ENCODE measurements at regions not wholly inside any gene's neighbourhood (a gene's known extent, or its start where the extent isn't known, plus 50 kb on each side); places are given as distances from the start of the nearest gene placed in this dataset.

DNA sequence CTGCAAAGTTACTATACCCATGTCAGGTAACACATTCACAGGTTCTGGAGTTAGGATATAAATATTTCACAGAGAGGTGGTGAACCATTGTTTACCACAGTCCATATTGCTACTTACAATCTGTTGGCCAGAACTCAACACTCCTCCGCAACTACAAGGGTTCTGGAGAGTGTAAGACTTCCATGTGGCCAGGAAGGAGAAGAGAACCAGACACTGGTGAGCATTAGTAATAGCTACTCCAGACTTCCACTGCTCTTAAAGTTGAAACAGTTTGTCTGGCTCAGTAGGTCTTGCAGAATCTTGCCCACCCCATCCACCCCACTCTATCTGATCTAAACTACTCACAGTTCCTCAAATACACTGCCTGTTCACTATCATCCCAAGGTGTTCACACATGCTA is 369.6 kb downstream of the DUSP6 start:
- DNase-seq: no peak

GRCh38 chr12:88977115-88977514 is 375.2 kb downstream of the DUSP6 start:
- no peak for DNase-seq

DNA sequence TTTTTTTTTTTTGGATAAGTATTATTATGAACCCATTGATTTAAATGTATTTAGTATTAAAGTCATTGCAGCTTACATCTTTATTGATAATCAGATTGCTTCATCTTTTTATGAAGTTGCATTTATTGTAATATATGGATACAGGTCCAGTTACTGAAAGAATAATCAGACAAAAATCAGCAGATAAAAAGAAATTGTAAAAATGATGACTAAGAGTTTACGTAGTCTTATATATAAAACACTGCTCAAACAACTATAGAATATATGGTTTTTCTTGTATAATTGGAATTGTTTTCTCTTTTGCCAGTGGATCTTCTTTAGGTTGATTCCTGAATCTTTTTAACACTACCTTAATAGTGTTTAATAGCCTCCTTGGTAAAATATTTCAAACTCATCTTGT is 378.3 kb downstream of the DUSP6 start:
- no peak for DNase-seq

DNA sequence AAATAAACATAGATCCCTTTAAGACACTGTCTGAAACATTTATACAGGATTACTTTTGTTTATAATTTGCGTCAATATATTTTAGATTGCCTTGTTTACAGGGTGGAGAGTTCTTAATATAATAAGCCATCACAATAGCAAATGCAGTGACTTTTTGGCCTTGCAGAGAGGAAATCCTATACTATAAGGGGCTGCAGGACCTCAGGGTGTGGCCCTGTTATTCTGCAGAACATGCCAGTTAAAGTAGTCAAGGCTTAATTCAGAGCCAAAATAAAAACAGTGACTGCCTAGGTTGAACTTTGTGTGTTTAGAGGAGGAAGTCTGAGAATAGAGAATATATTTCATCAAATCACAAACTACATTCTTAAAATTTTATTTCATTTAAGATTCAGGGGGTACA is 381.6 kb downstream of the DUSP6 start:
- no peak for DNase-seq

- no peak for DNase-seq
These were observed 383.2 kb downstream of the DUSP6 start for GRCh38 chr12:88969127-88969526.

DNA sequence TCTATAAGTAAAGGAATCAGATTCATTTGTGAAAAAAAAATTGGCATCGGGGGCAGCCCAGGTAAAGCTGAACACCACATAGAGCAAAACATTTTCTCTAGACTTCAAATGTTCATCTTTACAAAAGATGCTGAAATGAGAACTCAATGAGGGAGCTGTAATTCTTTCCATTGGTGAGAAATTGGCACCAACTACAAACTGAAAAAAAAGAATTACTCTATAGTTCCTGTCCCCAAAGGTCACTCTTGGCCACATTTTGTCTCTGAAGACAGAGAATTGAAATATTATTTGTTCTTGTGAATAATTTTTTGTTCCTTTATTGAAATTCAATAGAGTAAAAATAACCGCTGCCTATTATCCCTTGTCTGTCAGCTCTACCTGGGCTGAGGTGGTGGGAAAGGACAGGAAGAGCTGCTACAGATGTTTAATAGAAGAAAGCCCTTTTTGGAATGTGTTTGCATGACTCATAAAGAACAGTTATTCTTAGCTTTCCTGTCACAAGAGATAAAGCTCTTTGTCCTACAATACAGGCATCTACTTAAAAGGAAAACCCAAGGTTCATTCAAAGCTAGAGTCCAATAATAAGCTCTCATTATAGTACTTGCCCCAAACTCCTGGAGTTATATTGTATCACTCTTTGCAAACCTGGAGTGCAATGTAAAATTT is 380.1 kb upstream of the KITLG start:
- DNase-seq: no peak

- no peak for DNase-seq
These were observed 378.7 kb upstream of the KITLG start for GRCh38 chr12:88958946-88959345.

DNA sequence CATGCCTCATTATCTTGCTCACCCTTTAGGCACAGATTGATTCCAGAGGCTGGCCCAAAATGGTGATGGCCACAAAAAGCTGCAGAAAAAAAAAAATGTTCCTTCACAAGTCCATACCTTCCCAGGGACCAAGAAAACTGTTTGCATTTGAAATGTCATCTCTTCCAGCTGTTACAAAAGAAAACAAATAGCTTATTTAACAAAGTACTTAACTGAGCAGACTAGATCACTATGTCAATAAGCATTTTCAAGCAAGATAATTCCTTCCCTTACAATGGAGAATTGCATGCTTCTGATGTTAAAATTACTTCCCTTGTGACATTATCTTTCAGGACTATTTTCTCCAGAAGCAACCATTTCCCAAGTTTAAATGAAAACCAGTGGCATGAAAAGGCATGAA is 377.9 kb upstream of the KITLG start:
- no peak for DNase-seq

DNA sequence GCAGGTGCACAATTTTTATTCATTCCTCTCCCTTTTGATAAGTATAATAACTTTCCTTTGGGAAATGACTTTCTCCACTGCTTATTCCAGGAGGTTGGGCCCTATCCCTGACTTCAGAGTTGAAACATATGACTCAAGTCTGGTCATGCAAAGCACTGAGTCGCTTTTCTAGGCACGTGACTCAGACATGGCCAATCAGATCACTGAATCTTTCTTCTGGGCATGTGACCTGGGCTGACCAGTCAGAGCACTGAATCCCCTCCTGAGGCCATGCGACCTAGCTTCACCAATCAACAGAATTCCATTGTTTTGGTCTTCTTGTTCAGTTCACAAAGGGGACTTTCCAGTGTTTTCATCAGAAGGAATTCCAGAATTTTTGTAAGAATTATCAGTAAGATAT is 377.1 kb upstream of the KITLG start:
- no peak for DNase-seq

- no peak for DNase-seq
These were observed 375.3 kb upstream of the KITLG start for GRCh38 chr12:88955531-88955930.

- no peak for DNase-seq
These were observed 372.8 kb upstream of the KITLG start for GRCh38 chr12:88953029-88953586.

GRCh38 chr12:88952562-88952942 is 372.3 kb upstream of the KITLG start:
- DNase-seq: no peak

DNA sequence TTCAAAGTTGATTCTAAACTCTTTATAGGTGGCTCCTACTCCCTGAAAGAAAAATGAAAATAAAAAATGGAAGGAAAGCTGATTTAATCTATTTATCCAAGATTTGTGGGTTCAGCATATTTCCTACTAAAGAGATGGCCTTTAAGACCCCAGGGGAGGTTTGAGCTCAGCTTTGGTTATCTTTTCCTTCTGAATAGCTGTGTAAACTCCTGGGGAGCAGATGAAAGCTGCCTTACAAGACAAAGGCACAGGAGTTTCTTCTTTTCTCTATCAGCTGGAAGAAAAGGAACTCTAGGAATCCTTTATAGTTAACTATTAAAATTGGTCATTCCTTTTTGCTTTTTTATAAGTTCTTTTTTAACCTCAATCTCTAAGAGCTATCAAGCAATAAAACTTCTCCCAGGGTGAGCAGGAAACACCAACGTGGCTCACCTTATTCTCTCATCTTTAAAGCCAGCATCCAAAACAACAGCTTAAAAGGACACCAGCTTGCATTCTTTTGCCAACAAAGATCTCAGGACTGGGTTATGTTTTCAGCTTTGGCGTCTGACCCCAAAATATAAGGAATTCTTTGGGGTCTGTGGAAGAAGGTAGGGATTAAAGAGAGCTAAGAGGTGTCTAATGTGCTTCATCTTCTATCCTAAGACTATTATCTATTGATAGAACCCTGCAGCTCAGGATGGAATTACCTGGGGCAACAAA is 371.7 kb upstream of the KITLG start:
- DNase-seq: no peak

DNA sequence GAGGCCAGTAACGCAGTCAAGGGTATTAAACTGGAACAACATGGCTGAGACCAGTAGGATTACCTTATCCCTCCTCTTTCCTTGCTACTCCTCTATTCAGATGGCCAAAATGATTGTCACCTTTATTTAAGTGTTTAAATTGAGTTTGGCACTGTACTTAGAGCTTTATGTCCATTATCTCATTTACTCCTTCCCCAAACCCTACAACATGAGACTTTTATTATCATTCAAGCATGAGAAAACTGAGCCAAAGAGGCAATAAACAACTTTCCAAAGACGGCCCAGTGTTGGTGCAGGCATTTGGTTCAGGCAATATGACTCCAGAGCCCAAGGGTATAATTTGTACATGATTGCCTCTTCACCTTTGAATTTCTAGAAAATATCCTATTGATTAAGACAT is 370.9 kb upstream of the KITLG start:
- no peak for DNase-seq

DNA sequence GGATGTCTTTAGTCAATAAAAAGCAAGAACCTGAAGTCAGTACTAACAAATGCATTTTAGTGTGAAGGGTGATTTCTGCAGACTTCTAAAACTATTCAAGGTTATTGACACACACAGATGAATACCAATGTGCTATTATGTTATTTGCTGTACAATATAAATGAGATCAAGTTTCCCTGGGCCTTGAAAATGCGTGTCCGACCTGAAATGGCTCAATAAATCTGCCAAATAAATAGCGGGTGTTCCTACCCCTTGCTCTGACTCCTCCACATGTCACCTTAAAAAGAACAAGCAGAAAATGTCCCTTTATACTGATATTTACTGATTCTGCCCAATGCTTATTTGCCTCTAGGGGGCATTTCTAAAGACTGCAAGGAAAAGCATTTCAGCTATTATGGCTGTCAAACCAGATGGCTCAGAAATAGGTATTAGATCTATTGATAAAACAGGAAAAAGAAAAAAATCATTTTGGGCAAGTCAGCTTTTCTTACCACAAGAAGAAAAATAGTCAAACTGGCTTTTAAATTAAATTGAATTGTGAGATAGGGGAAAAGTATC is 367.3 kb upstream of the KITLG start:
- no peak for DNase-seq

GRCh38 chr12:88946372-88946997 is 366.2 kb upstream of the KITLG start:
- no peak for DNase-seq

- DNase-seq: no peak
These were observed 364.9 kb upstream of the KITLG start for GRCh38 chr12:88945051-88945732.

DNA sequence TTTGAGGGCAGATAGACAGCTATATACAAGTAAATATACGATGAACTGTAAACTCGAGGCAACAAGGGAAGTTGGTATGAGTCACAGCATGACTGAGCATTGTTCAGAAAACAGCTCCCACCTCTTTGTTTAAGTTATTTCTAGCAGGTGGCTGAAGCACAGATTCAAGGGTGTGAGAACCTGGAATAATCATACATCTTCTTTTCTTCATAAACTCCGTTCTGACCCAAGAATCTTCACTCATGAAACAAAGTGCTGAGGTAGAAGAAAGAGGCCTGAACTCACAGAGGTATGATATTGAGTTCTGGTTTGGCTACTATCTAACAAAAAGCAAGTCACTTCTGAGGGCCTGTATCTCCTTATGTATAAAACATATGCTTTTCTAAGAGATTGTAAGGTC is 364.1 kb upstream of the KITLG start:
- DNase-seq: no peak

- DNase-seq: no peak
These were observed 360.6 kb upstream of the KITLG start for GRCh38 chr12:88940854-88941253.

DNA sequence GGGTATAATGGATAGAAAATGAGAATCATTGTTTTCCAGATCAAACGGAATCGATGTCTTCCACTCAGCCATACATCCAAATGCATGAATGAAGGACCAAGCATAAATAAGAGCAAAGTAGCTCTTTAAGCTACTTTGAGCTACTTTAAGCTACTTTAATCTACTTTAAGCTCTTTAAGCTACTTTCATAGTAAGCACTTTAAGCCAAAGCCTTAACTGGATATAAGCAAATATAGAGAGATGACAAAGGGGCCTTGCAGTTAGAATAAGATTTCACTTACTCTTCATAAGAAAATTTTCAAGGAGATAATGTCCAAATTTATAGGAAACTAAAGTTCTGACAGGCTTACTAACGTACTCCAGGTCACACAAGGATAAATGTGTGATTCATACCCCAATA is 355.6 kb upstream of the KITLG start:
- DNase-seq: no peak

DNA sequence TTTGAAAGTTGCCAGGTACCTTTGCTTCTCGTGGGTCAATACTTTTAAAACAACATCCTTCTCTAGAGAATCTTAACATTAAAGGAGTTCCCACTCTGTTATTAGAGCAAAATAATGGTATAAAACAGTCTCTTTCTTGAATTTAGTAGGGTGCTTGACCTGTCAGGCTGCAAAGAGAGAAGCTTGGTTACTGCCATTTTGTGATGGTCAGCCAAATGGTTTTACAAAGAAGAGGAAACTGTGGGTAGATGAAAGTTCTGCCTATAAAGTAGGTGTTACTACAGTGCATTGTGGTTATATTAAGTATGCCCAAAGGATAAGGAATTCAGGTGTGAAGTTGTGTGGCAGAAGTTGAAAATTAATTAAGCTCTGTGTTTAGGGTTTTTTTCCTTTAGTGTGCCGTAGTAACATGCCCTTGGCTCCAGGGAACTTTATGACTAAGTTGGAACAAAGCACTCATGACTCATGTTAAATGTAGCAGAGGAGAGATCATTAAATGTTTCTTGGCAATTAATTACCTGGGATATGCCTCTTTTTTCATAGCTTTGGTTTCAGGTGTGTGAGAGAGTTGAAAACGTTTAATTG is 354.0 kb upstream of the KITLG start:
- DNase-seq: no peak

DNA sequence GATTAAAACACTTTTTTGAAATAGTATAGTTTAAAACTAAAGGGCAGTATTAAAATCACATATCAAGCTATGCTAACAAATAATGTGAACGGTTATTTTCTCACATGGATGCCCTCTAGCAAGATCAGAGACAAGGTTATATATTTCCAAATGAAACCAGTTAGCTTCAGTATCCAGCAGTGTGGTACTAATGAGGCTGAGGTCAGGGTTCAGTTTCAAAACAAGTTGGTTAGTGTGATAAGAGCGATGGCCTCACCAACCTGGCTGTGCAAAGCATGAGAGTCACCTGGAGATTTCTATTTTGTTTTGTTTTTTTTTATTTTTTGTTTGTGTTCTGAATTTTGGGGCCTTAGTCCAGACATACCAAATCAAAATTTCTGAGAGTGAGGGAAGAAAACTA is 352.2 kb upstream of the KITLG start:
- DNase-seq: no peak

- no peak for DNase-seq
These were observed 351.3 kb upstream of the KITLG start for GRCh38 chr12:88931598-88931997.

Measured in CD4-positive, alpha-beta T cell treated with Interferon gamma for 1 hour (primary cell).